ENCODE measurements at regions not wholly inside any gene's neighbourhood (a gene's known extent, or its start where the extent isn't known, plus 50 kb on each side); places are given as distances from the start of the nearest gene placed in this dataset.
"Not testable (repeated sequence)": the region's sequence is repeated elsewhere in the genome, so short reads cannot be mapped to it uniquely, and the experiment has no call there.

- Histone ChIP-seq H3K27ac (ENCODE audit: low read depth in 1 of 2, low read length in 1 of 2) (no peak overlapping the region), H3K36me3 (ENCODE audit: control insufficient read depth in 4 of 4, insufficient read depth in 4 of 4, low read length in 4 of 4) (no peaks in the 10 kb centered on the region), H3K4me3 (no peak overlapping the region), H3K27me3 (ENCODE audit: control insufficient read depth in 3 of 3, insufficient read depth in 3 of 3, low read length in 2 of 3) (no peaks in the 10 kb centered on the region), H3K4me1 (ENCODE audit: control insufficient read depth in 5 of 5, insufficient read depth in 5 of 5, low read length in 5 of 5) (no peaks in the 10 kb centered on the region), H3K9me3 (ENCODE audit: control insufficient read depth in 4 of 4, insufficient read depth in 3 of 4, low read length in 3 of 4) (peaks cover 0 to 9% (median 4%) of the 10 kb centered on the region in 4 donors), H3K9ac (ENCODE audit: insufficient read depth in 1 of 2, low read length in 2 of 2) (no peak overlapping the region)
- no peak for ATAC-seq (ENCODE audit: insufficient read depth, low FRiP score)
- no peak for DNase-seq
- TF ChIP-seq CTCF (IDR thresholded peaks at IDR 0.05; ENCODE audit: control extremely low read depth, extremely low read depth): no peak
- 82 to 91% methylated on average over 3 of the region's 3 CpGs for WGBS, 2 donors
Measured at GRCh38 chr3:8424281-8424680, 77.3 kb upstream of the LMCD1 start.

- Histone ChIP-seq H3K27me3 (ENCODE audit: control insufficient read depth in 3 of 3, insufficient read depth in 3 of 3, low read length in 2 of 3) (no peaks in the 10 kb centered on the region), H3K4me3 (no peak overlapping the region), H3K27ac (ENCODE audit: low read depth in 1 of 2, low read length in 1 of 2) (no peak overlapping the region), H3K4me1 (ENCODE audit: control insufficient read depth in 5 of 5, insufficient read depth in 5 of 5, low read length in 5 of 5) (peaks cover 0 to 5% (median 0%) of the 10 kb centered on the region in 5 donors), H3K9ac (ENCODE audit: insufficient read depth in 1 of 2, low read length in 2 of 2) (no peak overlapping the region), H3K36me3 (ENCODE audit: control insufficient read depth in 4 of 4, insufficient read depth in 4 of 4, low read length in 4 of 4) (no peaks in the 10 kb centered on the region), H3K9me3 (ENCODE audit: control insufficient read depth in 4 of 4, insufficient read depth in 3 of 4, low read length in 3 of 4) (no peaks in the 10 kb centered on the region)
- DNase-seq: no peak
- 74 to 80% methylated on average over 8 of the region's 8 CpGs for WGBS, 2 donors
- ATAC-seq (ENCODE audit: insufficient read depth, low FRiP score): no peak
- no peak for TF ChIP-seq CTCF (IDR thresholded peaks at IDR 0.05; ENCODE audit: control extremely low read depth, extremely low read depth)
Measured at GRCh38 chr3:8436661-8437287, 64.8 kb upstream of the LMCD1 start.

GRCh38 chr3:8438507-8439079 is 63.0 kb upstream of the LMCD1 start:
- DNase-seq (no peak), ATAC-seq (ENCODE audit: insufficient read depth, low FRiP score) (no peak)
- no peak overlapping the region for H3K9ac ChIP-seq (ENCODE audit: insufficient read depth in 1 of 2, low read length in 2 of 2)
- H3K36me3 ChIP-seq (ENCODE audit: control insufficient read depth in 4 of 4, insufficient read depth in 4 of 4, low read length in 4 of 4): no peaks in the 10 kb centered on the region
- H3K4me3 ChIP-seq: no peak overlapping the region
- H3K27me3 ChIP-seq (ENCODE audit: control insufficient read depth in 3 of 3, insufficient read depth in 3 of 3, low read length in 2 of 3): no peaks in the 10 kb centered on the region
- 81 to 82% methylated on average over 6 to 7 of the region's 7 CpGs for WGBS, 2 donors
- no peaks in the 10 kb centered on the region for H3K9me3 ChIP-seq (ENCODE audit: control insufficient read depth in 4 of 4, insufficient read depth in 3 of 4, low read length in 3 of 4)
- no peak for TF ChIP-seq CTCF (IDR thresholded peaks at IDR 0.05; ENCODE audit: control extremely low read depth, extremely low read depth)
- H3K27ac ChIP-seq (ENCODE audit: low read depth in 1 of 2, low read length in 1 of 2): no peak overlapping the region
- peaks cover 5 to 15% (median 5%) of the 10 kb centered on the region in 5 donors for H3K4me1 ChIP-seq (ENCODE audit: control insufficient read depth in 5 of 5, insufficient read depth in 5 of 5, low read length in 5 of 5)

- 95 to 98% methylated on average over 24 to 30 of the region's 30 CpGs for WGBS, 2 donors
- H3K27me3 ChIP-seq (ENCODE audit: control insufficient read depth in 3 of 3, insufficient read depth in 3 of 3, low read length in 2 of 3); H3K9ac ChIP-seq (ENCODE audit: insufficient read depth in 1 of 2, low read length in 2 of 2); H3K27ac ChIP-seq (ENCODE audit: low read depth in 1 of 2, low read length in 1 of 2); H3K9me3 ChIP-seq (ENCODE audit: control insufficient read depth in 4 of 4, insufficient read depth in 3 of 4, low read length in 3 of 4); H3K4me3 ChIP-seq; ATAC-seq (ENCODE audit: insufficient read depth, low FRiP score); DNase-seq; H3K36me3 ChIP-seq (ENCODE audit: control insufficient read depth in 4 of 4, insufficient read depth in 4 of 4, low read length in 4 of 4): not testable (repeated sequence)
- peaks cover 6 to 28% (median 14%) of the 10 kb centered on the region in 5 donors for H3K4me1 ChIP-seq (ENCODE audit: control insufficient read depth in 5 of 5, insufficient read depth in 5 of 5, low read length in 5 of 5)
Measured at GRCh38 chr3:8440142-8440541, 61.5 kb upstream of the LMCD1 start.

All from lung (tissue), 11 donors.